ENCODE measurements at regions not wholly inside any gene's neighbourhood (a gene's known extent, or its start where the extent isn't known, plus 50 kb on each side); places are given as distances from the start of the nearest gene placed in this dataset.

GRCh38 chr18:59056706-59057492, 82.8 kb upstream of the SEC11C start:
- H3K4me1 ChIP-seq (ENCODE audit: insufficient read depth, low read length), result peaks cover 49% of the 10 kb centered on the region
- no peak overlapping the region for H3K4me3 ChIP-seq (ENCODE audit: low read length)
- POLR2A ChIA-PET (ENCODE audit: unreplicated experiment), result no interaction called here
- no peaks in the 10 kb centered on the region for H3F3A ChIP-seq (ENCODE audit: low read length, unreplicated experiment)
- ATAC-seq (peak; percentile 45), DNase-seq (peak; percentile 77)
- H3K4me2 ChIP-seq (ENCODE audit: low read length), result no peak overlapping the region
- H3K27ac ChIP-seq (ENCODE audit: low read length), result no peak overlapping the region
- CTCF ChIA-PET, result interaction anchor here (0.6 kb wide), 1 partner anchor 295 kb away, joined by 5 read pairs; no protein-coding TSS in a partner anchor
- no peaks in the 10 kb centered on the region for H4K20me1 ChIP-seq (ENCODE audit: low read length)
- no peak overlapping the region for H3K9ac ChIP-seq (ENCODE audit: low read length)
- H3K79me2 ChIP-seq (ENCODE audit: low read length), result no peaks in the 10 kb centered on the region
- no peaks in the 10 kb centered on the region for H3K36me3 ChIP-seq (ENCODE audit: low read depth, low read length)
- H2AFZ ChIP-seq (ENCODE audit: low read length), result no peak overlapping the region
- H3K9me2 ChIP-seq (replicated peaks; ENCODE audit: low read length), result no peaks in the 10 kb centered on the region
- intact Hi-C loops (cut with micrococcal nuclease), result loop anchor here (1.0 kb wide), 1 partner anchor 276 kb away; no protein-coding TSS in a partner anchor
- no peaks in the 10 kb centered on the region for H3K9me3 ChIP-seq (ENCODE audit: low read length)
- H3K27me3 ChIP-seq (ENCODE audit: low read length), result no peaks in the 10 kb centered on the region
- no TSS peak for BruUV-seq (replicated peaks)
- TF ChIP-seq EZH2phosphoT487 (IDR thresholded peaks at IDR 0.05; ENCODE audit: borderline replicate concordance, low read length) (no peak), EZH2 (IDR thresholded peaks at IDR 0.05; ENCODE audit: low read length, unreplicated experiment) (no peak), CTCF (conservative IDR thresholded peaks at IDR 0.05; ENCODE audit: low read depth, low read length) (peak; percentile 89)

DNA sequence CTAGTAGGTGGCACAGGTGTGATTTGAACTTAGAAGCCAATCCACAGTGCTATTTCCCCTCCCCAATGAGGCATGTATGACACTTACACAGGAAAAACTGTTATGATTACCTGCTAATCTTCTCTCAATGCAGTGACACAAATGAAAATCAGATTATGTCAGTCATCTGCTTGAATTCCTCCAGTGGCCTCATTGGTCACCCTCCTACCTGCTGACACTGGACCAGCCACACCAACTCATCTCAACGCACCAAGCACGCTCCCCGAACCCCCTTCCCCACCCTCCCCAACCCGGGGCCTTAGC, 82.2 kb upstream of the SEC11C start:
- Histone ChIP-seq H3K9me3 (ENCODE audit: low read length) (no peaks in the 10 kb centered on the region), H3F3A (ENCODE audit: low read length, unreplicated experiment) (no peaks in the 10 kb centered on the region), H3K36me3 (ENCODE audit: low read depth, low read length) (no peaks in the 10 kb centered on the region), H3K27ac (ENCODE audit: low read length) (peak overlapping the region; percentile 86; the same call in 1 of the 2 replicates), H3K4me1 (ENCODE audit: insufficient read depth, low read length) (peaks cover 49% of the 10 kb centered on the region), H3K79me2 (ENCODE audit: low read length) (no peaks in the 10 kb centered on the region), H4K20me1 (ENCODE audit: low read length) (no peaks in the 10 kb centered on the region), H3K4me3 (ENCODE audit: low read length) (no peak overlapping the region), H3K9ac (ENCODE audit: low read length) (no peak overlapping the region), H3K9me2 (replicated peaks; ENCODE audit: low read length) (no peaks in the 10 kb centered on the region), H3K4me2 (ENCODE audit: low read length) (no peak overlapping the region), H2AFZ (ENCODE audit: low read length) (no peak overlapping the region), H3K27me3 (ENCODE audit: low read length) (no peaks in the 10 kb centered on the region)
- DNase-seq (no peak), ATAC-seq (no peak)
- intact Hi-C loops (cut with micrococcal nuclease), result loop anchor here (1.0 kb wide), 1 partner anchor 276 kb away; no protein-coding TSS in a partner anchor
- no TSS peak for BruUV-seq (replicated peaks)
- ChIA-PET CTCF (no interaction called here), POLR2A (ENCODE audit: unreplicated experiment) (no interaction called here)
- TF ChIP-seq EZH2phosphoT487 (IDR thresholded peaks at IDR 0.05; ENCODE audit: borderline replicate concordance, low read length) (no peak), EZH2 (IDR thresholded peaks at IDR 0.05; ENCODE audit: low read length, unreplicated experiment) (no peak)

GRCh38 chr18:59057969-59058368, 81.7 kb upstream of the SEC11C start:
- H3K9ac ChIP-seq (ENCODE audit: low read length), result peak overlapping the region; percentile 40; the same call in 1 of the 2 replicates
- BruUV-seq (replicated peaks), result no TSS peak
- TF ChIP-seq EZH2phosphoT487 (IDR thresholded peaks at IDR 0.05; ENCODE audit: borderline replicate concordance, low read length), result no peak
- TF ChIP-seq EZH2 (IDR thresholded peaks at IDR 0.05; ENCODE audit: low read length, unreplicated experiment), result no peak
- TF ChIP-seq CTCF (conservative IDR thresholded peaks at IDR 0.05; ENCODE audit: low read depth, low read length), result no peak
- no peaks in the 10 kb centered on the region for H3K9me3 ChIP-seq (ENCODE audit: low read length)
- H3K27ac ChIP-seq (ENCODE audit: low read length), result peak overlapping the region; percentile 86
- no peak overlapping the region for H2AFZ ChIP-seq (ENCODE audit: low read length)
- DNase-seq (peak; percentile 39), ATAC-seq (peak; percentile 25; the same call in 1 of the 2 replicates)
- H3K9me2 ChIP-seq (replicated peaks; ENCODE audit: low read length), result no peaks in the 10 kb centered on the region
- no peaks in the 10 kb centered on the region for H3K27me3 ChIP-seq (ENCODE audit: low read length)
- H3K4me1 ChIP-seq (ENCODE audit: insufficient read depth, low read length), result peaks cover 45% of the 10 kb centered on the region
- H3F3A ChIP-seq (ENCODE audit: low read length, unreplicated experiment), result no peaks in the 10 kb centered on the region
- ChIA-PET CTCF (interaction anchor here (0.6 kb wide), 1 partner anchor 275 kb away, joined by 10 read pairs; no protein-coding TSS in a partner anchor), POLR2A (ENCODE audit: unreplicated experiment) (no interaction called here)
- H3K79me2 ChIP-seq (ENCODE audit: low read length), result no peaks in the 10 kb centered on the region
- H3K36me3 ChIP-seq (ENCODE audit: low read depth, low read length), result no peaks in the 10 kb centered on the region
- H3K4me3 ChIP-seq (ENCODE audit: low read length), result no peak overlapping the region
- H4K20me1 ChIP-seq (ENCODE audit: low read length), result no peaks in the 10 kb centered on the region
- intact Hi-C loops (cut with micrococcal nuclease), result loop anchor here (1.0 kb wide), 1 partner anchor 277 kb away; no protein-coding TSS in a partner anchor
- H3K4me2 ChIP-seq (ENCODE audit: low read length), result no peak overlapping the region

All from PC-3 (cell line).